Muscle layer of colon (tissue), 2 donors: ENCODE measurements at regions not wholly inside any gene's neighbourhood (a gene's known extent, or its start where the extent isn't known, plus 50 kb on each side); places are given as distances from the start of the nearest gene placed in this dataset.

Experiments
- H3K27ac ChIP-seq: one replicate; pipeline ENCODE4 v1.7.0; 2013; ENCODE audit warnings: low read depth, mild to moderate bottlenecking, low read length, moderate library complexity
- H3K27me3 ChIP-seq, 2 donors: one replicate each; pipeline ENCODE4 v1.7.0; 2013; ENCODE audit warnings: low read length in 2 of 2, mild to moderate bottlenecking in 2 of 2; ENCODE audit not compliant: insufficient read depth in 2 of 2, control insufficient read depth in 1 of 2
- H3K36me3 ChIP-seq: one replicate; pipeline ENCODE4 v1.7.0; 2013; ENCODE audit warnings: mild to moderate bottlenecking, low read length; ENCODE audit not compliant: insufficient read depth
- H3K4me1 ChIP-seq: one replicate; pipeline ENCODE4 v1.7.0; 2013; ENCODE audit warnings: mild to moderate bottlenecking, low read length; ENCODE audit not compliant: insufficient read depth
- H3K4me3 ChIP-seq, 2 donors: one replicate each; pipeline ENCODE4 v1.7.0; 2013; ENCODE audit warnings: low read length in 2 of 2, low read depth in 1 of 2, mild to moderate bottlenecking in 1 of 2, moderate library complexity in 1 of 2
- H3K9ac ChIP-seq: one replicate; pipeline ENCODE4 v1.7.0; 2013; ENCODE audit warnings: low read length
- H3K9me3 ChIP-seq: one replicate; pipeline ENCODE4 v1.7.0; 2013; ENCODE audit warnings: mild to moderate bottlenecking, low read length
- donor health status: abdominal sarcoma.
- donor health status: Adenocarcinoma of cecum.

DNA sequence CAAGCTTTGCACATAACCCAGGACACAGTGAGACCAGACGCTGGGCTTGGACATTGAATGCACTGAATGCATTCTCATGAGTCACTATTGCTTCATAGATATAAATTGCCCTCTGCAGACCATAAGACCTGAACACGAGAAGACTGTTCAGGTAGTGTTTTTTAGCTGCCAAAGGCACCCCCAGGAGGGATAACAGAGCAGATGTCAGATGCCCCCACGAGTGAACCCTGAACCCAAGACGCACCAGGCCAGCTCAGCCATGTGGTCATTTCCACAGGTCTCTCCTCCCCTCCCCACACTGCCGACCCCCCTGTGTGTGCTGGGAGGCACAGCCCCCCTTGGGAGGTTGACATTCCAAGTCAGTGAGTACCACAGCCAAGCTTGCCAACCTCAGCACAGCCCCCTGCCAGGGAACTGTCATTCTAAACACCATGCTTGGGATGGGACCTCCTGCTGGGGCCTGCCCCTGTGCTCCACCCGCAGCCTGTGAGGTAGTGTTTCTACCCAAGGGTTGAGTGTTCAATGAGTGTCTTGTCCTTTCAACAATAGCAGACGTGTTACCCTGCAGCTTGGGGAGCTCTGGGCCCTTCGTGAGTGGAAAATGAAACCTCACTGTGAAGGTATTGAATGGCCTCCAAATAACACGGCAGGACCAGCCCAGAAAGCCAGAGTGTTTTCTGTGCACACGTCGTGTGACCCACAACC lies 68.2 kb downstream of the PSMG1 start:
- Histone ChIP-seq H3K4me1 (peaks cover 5% of the 10 kb centered on the region), H3K4me3 (no peak overlapping the region), H3K27ac (no peak overlapping the region), H3K36me3 (no peaks in the 10 kb centered on the region), H3K9me3 (no peaks in the 10 kb centered on the region), H3K9ac (no peak overlapping the region), H3K27me3 (no peaks in the 10 kb centered on the region)

DNA sequence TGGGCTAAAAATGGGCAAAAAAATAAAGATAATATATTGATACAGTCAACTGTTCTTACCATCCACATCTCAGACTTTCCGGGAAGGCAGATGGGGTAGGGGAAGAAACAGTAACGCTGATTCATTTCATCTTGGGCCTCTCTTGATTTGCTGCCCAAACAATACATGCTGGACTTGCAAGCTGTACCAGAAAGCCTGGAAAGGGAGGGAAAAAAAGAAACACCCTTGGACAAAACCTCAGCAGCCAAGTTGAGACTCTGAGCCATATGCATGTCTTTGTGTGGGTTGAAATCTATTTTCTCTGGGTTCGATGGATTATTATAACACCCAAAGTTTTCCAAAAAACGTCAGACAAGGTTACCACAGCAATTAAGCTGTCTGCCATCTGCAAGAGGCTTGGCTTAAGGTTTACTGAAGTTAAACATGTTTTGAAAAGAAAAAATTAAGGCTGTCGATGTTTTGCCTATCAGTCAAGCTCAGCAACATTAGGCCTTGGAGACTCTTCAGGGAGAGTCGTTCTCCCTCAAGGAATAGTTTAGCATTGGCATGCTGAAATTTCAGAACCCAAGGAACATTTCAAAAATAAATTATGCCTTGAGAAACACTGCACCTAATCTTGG lies 71.2 kb downstream of the PSMG1 start:
- Histone ChIP-seq H3K9me3 (no peaks in the 10 kb centered on the region), H3K36me3 (no peaks in the 10 kb centered on the region), H3K4me1 (peaks cover 5% of the 10 kb centered on the region), H3K9ac (no peak overlapping the region), H3K27ac (no peak overlapping the region), H3K4me3 (no peak overlapping the region), H3K27me3 (no peaks in the 10 kb centered on the region)

DNA sequence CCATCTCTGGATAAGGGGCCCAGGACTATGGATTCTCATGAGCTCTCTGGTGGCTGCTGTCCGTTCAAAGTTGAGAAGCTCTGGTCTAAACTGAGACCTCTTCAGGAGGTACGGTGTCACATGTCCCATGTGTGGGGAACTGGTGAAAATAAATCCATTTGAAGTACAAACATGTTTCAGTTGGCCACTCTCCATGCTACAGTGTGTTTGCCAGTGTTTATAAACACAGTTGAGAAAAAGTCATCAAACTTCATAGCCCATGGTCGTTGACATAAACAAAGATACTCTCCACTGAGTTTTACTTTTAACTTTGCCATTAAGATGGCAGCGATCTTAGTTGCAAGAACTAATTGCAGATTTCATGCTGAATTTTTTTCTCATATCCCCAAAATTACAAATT lies 72.8 kb downstream of the PSMG1 start:
- Histone ChIP-seq H3K4me3 (no peak overlapping the region), H3K27me3 (no peaks in the 10 kb centered on the region), H3K9me3 (no peaks in the 10 kb centered on the region), H3K4me1 (peaks cover 6% of the 10 kb centered on the region), H3K36me3 (no peaks in the 10 kb centered on the region), H3K9ac (no peak overlapping the region), H3K27ac (no peak overlapping the region)

DNA sequence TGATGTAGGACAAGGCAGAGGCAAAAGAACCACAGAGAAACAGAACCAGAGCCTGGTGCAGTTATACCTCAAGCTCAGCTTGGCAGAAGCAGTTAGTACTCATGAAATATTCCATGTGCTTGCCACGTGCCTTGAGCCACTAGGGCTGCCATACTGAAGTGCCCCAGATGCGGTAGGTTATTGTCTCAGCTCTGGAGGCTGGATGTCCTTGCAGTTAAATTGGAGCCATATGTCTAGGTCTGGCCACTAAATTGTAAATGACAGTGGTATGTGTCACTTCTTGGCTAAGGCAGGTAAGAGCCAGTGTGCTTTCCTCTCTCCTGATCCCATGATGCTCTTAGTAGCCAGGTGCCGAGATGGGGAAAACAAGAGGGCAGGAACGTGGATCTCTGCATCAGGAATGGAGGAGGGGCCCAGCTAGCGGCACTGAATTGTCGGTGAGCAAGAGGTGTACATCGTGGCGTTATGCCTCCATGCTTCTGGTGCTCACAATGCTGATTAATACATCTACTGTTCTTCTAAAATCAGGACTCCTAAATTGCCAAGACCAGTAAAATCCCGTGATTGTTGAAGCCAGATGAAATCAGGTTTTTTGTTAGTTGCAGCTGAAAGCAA lies 73.5 kb downstream of the PSMG1 start:
- peaks cover 10% of the 10 kb centered on the region for H3K4me1 ChIP-seq

DNA sequence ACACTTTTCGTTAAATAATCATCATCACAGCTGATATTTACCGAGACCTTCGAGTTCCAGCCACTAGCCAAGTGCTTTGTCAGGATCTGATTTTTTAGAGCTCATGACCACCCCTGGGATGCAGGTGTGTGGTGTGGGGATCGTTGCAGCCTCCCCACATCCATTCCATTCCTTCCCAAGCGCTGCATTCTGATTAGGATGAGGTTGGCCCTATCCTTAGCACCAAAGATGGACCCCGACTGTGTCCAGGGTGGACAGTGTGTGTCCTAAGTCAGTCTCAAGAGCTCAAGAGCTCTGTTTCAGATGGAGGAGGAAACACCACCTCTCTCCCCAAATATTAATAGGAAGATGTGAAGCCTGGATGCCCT lies 74.1 kb downstream of the PSMG1 start:
- H3K9ac ChIP-seq: no peak overlapping the region

More for the DNA sequence above, 73.5 kb downstream of the PSMG1 start:
- Histone ChIP-seq H3K36me3 (no peaks in the 10 kb centered on the region), H3K9me3 (no peaks in the 10 kb centered on the region), H3K4me3 (no peak overlapping the region), H3K27ac (no peak overlapping the region), H3K9ac (no peak overlapping the region), H3K27me3 (no peaks in the 10 kb centered on the region)

DNA sequence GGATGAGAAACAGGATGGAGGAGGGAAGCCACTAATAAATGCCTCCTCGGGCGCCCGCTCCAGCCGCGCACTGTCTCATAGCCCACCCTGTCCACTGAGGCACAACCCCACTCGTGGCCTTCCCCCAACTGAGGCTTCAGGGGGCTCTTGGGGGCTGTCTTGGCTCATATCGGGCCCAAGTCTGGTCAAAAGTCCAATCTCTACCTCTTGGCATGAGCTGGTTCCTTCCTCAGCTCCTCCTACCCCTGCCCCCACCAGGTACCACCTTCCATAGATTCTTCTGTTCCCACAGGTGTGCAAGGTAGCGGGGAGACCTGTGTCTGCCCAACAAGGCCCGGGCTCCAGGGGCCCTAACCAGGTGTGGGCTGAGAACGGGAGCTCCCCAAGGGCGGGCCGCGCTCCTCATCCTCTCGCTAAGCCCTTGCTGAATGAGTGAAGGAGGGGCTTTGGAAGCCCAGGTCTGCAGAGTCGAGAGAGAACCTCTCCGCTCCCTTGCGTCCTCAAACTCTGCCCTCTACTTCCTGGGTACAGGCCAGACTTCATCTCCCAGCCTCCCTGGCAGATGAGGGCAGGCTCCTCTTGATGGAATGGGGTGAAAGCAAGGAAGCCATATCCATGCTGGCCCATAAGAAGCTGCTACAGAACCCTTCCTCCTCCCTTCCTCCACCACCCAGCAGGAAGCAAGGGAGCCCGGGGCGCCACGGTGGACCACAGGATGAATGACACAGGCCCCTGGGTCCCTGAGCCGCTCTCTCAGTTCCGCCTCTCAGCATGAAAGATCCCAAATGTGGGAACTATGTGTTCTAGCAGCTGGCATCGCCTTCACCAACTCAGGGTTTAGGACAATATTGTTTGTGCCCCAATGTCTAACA lies 74.7 kb downstream of the PSMG1 start:
- Histone ChIP-seq H3K9me3 (no peaks in the 10 kb centered on the region), H3K9ac (no peak overlapping the region), H3K36me3 (no peaks in the 10 kb centered on the region), H3K4me1 (peaks cover 15% of the 10 kb centered on the region), H3K27me3 (no peaks in the 10 kb centered on the region), H3K27ac (no peak overlapping the region), H3K4me3 (no peak overlapping the region)

More for the DNA sequence above, 74.1 kb downstream of the PSMG1 start:
- Histone ChIP-seq H3K27me3 (no peaks in the 10 kb centered on the region), H3K27ac (no peak overlapping the region), H3K36me3 (no peaks in the 10 kb centered on the region), H3K9me3 (no peaks in the 10 kb centered on the region), H3K4me3 (no peak overlapping the region), H3K4me1 (peaks cover 13% of the 10 kb centered on the region)

DNA sequence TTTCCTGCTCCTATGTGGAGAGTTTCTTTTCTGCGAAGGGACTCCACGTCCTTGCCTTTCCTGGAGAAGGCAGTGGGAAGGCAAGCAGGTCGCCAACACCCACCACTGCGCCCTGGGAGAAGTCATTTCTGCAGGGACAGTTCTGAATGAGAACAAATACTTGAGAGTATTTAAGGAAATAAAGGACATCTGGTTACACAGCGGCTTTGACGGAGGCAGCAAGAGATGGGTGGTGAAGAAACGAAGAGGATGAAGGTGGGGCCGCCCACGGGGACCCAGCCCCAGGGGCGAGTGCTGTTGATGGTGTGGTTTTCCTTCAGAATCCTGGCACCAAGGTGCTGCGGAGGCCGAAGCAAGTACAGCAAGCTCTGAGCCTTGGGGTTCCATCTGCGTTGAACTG lies 75.5 kb downstream of the PSMG1 start:
- no peak overlapping the region for H3K4me3 ChIP-seq
- no peaks in the 10 kb centered on the region for H3K9me3 ChIP-seq
- H3K4me1 ChIP-seq: peaks cover 15% of the 10 kb centered on the region
- H3K9ac ChIP-seq: no peak overlapping the region
- H3K27ac ChIP-seq: no peak overlapping the region
- no peaks in the 10 kb centered on the region for H3K36me3 ChIP-seq
- no peaks in the 10 kb centered on the region for H3K27me3 ChIP-seq

DNA sequence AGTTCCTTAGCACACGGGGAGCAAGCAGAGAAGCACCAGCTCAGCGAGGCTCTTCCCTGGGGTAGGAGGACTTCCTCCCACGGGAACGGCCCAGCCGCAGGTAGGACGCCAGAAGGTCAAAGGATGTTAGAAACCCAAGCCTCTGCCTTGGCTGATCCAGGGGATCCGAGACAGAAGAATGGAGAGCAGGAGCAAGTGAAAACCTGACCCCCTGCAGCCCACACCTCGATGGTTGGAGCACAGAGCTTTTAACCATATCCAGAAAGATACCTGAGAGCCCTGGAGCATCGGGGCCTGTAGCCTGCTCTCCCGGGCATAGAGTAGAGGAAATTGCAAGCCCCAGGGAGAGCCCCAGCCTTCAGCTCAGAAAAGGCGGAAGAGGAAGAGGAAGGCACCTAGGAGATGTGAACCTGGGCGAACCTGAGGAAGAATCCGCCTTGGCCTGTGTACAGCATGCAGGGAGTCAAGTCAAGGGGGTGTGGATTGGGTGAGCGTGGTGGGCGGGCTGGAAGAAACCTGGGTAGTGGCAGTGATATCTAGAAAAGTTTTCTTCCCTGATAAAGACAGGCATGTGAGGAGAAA lies 76.3 kb downstream of the PSMG1 start:
- Histone ChIP-seq H3K9ac (no peak overlapping the region), H3K27ac (no peak overlapping the region), H3K4me3 (no peak overlapping the region), H3K4me1 (peaks cover 15% of the 10 kb centered on the region), H3K27me3 (no peaks in the 10 kb centered on the region), H3K9me3 (no peaks in the 10 kb centered on the region), H3K36me3 (no peaks in the 10 kb centered on the region)

DNA sequence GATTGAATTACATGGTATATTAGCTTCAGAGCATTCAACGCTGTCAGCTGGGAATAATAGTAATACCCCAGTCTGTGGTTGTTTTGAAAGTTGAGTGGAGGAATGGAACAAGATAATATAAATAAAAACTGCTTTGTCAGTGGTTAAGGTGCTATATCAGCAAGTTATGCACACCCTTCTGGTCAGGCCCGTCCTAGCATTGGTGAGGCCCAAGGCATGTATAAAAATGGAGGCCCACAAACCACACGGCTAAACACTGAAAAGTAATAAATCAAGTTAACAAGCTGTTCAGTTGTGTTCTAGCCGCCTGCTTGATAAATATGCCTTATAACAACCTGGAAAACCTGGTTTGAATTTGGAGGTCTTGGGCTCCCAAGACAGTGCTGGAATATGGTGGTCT lies 77.4 kb downstream of the PSMG1 start:
- Histone ChIP-seq H3K27me3 (no peaks in the 10 kb centered on the region), H3K4me1 (peaks cover 15% of the 10 kb centered on the region), H3K4me3 (no peak overlapping the region), H3K27ac (no peak overlapping the region), H3K9me3 (no peaks in the 10 kb centered on the region), H3K9ac (no peak overlapping the region), H3K36me3 (no peaks in the 10 kb centered on the region)

DNA sequence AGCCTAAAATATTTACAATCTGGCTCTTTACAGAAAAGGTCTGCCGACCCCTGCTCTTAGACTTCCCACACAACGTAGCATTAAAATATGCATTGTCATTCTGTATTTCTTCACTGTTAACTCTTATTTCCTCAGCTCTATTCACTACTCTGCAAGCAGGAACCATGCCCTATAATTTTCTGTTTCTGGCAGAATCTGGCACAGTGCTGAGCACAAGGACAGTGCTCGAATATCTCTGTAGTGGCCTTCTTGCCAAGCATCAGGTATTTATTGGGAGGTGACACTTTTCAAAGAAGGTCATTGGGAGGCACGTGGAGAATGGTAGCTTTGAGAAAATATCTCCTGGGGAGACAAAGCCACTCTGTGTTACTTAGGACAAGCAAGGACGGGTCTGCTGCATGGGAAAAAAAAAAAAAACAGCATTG lies 77.9 kb downstream of the PSMG1 start:
- Histone ChIP-seq H3K27ac (no peak overlapping the region), H3K9ac (no peak overlapping the region)

DNA sequence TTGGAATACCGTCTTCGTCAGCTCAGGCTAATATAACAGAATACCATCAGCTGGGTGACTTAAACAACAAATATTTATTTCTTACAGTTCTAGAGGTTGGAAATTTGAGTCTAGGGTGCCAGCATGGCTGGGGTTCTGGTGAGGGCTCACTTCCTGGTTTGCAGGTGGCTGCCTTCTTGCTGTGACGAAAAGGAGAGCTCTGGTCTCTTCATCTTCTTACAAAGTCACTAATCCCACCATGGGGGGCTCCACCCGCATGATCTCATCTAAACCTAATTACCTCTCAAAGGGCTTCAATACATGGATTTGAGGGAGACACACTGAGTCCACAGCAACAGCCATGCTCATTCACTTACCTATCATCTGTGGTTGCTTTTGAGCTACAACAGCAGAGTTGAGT lies 78.3 kb downstream of the PSMG1 start:
- no peaks in the 10 kb centered on the region for H3K27me3 ChIP-seq
- H3K9ac ChIP-seq: no peak overlapping the region
- peaks cover 10% of the 10 kb centered on the region for H3K4me1 ChIP-seq
- no peaks in the 10 kb centered on the region for H3K9me3 ChIP-seq
- H3K27ac ChIP-seq: no peak overlapping the region
- H3K36me3 ChIP-seq: no peaks in the 10 kb centered on the region
- no peak overlapping the region for H3K4me3 ChIP-seq

More for the DNA sequence above, 77.9 kb downstream of the PSMG1 start:
- H3K9me3 ChIP-seq: no peaks in the 10 kb centered on the region
- H3K27me3 ChIP-seq: no peaks in the 10 kb centered on the region
- peaks cover 12% of the 10 kb centered on the region for H3K4me1 ChIP-seq
- H3K4me3 ChIP-seq: no peak overlapping the region
- no peaks in the 10 kb centered on the region for H3K36me3 ChIP-seq
